ENCODE measurements at regions not wholly inside any gene's neighbourhood (a gene's known extent, or its start where the extent isn't known, plus 50 kb on each side); places are given as distances from the start of the nearest gene placed in this dataset.

DNA sequence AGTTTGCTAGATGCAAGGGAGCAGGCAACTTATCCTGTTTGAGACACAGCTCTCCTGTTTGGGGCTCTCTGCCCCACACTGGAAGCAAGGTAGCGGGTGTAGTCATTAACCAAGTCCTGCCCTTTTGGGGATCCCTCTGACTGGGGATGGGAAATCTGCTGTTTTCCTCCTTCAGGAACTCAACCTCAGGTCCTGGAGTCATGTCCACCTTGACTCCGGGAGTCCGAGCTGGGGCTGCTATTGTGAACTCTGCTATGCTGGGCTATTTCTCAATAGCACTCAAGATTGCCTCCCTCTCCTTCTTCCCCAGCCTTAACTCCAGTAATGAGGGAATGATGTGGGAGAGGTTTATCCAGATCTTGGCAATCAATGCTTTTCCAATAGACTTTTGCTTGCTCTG, 54.1 kb upstream of the CHD6 start:
- H3K27me3 Mint-ChIP-seq = peaks cover 21% of the 10 kb centered on the region
- no peaks in the 10 kb centered on the region for H3K36me3 Mint-ChIP-seq (ENCODE audit: low read depth)
- no peak overlapping the region for H3K4me3 Mint-ChIP-seq
- ATAC-seq (no peak), DNase-seq (no peak)
- intact Hi-C loops (cut with micrococcal nuclease) = no loop called here
- ChIA-PET CTCF (no interaction called here), POLR2A (no interaction called here)
- TF ChIP-seq, protein P1, sequence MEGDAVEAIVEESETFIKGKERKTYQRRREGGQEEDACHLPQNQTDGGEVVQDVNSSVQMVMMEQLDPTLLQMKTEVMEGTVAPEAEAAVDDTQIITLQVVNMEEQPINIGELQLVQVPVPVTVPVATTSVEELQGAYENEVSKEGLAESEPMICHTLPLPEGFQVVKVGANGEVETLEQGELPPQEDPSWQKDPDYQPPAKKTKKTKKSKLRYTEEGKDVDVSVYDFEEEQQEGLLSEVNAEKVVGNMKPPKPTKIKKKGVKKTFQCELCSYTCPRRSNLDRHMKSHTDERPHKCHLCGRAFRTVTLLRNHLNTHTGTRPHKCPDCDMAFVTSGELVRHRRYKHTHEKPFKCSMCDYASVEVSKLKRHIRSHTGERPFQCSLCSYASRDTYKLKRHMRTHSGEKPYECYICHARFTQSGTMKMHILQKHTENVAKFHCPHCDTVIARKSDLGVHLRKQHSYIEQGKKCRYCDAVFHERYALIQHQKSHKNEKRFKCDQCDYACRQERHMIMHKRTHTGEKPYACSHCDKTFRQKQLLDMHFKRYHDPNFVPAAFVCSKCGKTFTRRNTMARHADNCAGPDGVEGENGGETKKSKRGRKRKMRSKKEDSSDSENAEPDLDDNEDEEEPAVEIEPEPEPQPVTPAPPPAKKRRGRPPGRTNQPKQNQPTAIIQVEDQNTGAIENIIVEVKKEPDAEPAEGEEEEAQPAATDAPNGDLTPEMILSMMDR (IDR thresholded peaks at IDR 0.05) = no peak
- no peaks in the 10 kb centered on the region for H3K4me1 Mint-ChIP-seq (ENCODE audit: low read depth)
- H3K9me3 Mint-ChIP-seq = no peaks in the 10 kb centered on the region
- H3K27ac Mint-ChIP-seq = no peak overlapping the region

- no peak overlapping the region for H3K27ac Mint-ChIP-seq
- H3K4me3 Mint-ChIP-seq = no peak overlapping the region
- H3K4me1 Mint-ChIP-seq (ENCODE audit: low read depth) = no peaks in the 10 kb centered on the region
- ChIA-PET CTCF (no interaction called here), POLR2A (no interaction called here)
- ATAC-seq (no peak), DNase-seq (no peak)
- peaks cover 21% of the 10 kb centered on the region for H3K27me3 Mint-ChIP-seq
- H3K36me3 Mint-ChIP-seq (ENCODE audit: low read depth) = no peaks in the 10 kb centered on the region
- TF ChIP-seq, protein P1 (IDR thresholded peaks at IDR 0.05) = no peak
- H3K9me3 Mint-ChIP-seq = no peaks in the 10 kb centered on the region
- intact Hi-C loops (cut with micrococcal nuclease) = no loop called here
Measured at GRCh38 chr20:41671143-41671542, 53.0 kb upstream of the CHD6 start.

DNA sequence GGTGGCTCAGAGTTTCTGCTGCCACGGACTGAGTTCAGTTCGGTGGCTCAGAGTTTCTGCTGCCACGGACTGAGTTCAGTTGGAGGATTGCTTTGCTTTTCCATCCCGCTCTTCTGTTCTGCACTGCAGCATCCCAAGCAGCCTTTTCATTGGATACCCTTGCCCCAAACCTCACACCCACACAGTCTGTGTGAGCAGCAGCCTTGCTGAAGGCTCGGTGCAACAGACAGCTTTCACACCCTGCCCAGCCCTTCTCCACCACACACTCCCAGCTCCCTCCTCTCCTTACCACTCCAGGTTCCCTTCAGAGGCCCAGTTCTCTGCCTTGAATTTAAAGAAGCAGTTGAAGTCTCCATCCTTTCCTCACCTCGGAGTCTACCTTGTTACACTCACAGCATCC, 52.5 kb upstream of the CHD6 start:
- peaks cover 20% of the 10 kb centered on the region for H3K27me3 Mint-ChIP-seq
- CTCF ChIA-PET = no interaction called here
- no peak overlapping the region for H3K4me3 Mint-ChIP-seq
- H3K4me1 Mint-ChIP-seq (ENCODE audit: low read depth) = no peaks in the 10 kb centered on the region
- ATAC-seq (no peak), DNase-seq (no peak)
- no peaks in the 10 kb centered on the region for H3K36me3 Mint-ChIP-seq (ENCODE audit: low read depth)
- H3K9me3 Mint-ChIP-seq = no peaks in the 10 kb centered on the region
- intact Hi-C loops (cut with micrococcal nuclease) = no loop called here
- H3K27ac Mint-ChIP-seq = no peak overlapping the region
- POLR2A ChIA-PET = no interaction called here
- TF ChIP-seq, protein P1 (IDR thresholded peaks at IDR 0.05) = no peak

- no peaks in the 10 kb centered on the region for H3K4me1 Mint-ChIP-seq (ENCODE audit: low read depth)
Measured at GRCh38 chr20:41669708-41670263, 51.6 kb upstream of the CHD6 start.

DNA sequence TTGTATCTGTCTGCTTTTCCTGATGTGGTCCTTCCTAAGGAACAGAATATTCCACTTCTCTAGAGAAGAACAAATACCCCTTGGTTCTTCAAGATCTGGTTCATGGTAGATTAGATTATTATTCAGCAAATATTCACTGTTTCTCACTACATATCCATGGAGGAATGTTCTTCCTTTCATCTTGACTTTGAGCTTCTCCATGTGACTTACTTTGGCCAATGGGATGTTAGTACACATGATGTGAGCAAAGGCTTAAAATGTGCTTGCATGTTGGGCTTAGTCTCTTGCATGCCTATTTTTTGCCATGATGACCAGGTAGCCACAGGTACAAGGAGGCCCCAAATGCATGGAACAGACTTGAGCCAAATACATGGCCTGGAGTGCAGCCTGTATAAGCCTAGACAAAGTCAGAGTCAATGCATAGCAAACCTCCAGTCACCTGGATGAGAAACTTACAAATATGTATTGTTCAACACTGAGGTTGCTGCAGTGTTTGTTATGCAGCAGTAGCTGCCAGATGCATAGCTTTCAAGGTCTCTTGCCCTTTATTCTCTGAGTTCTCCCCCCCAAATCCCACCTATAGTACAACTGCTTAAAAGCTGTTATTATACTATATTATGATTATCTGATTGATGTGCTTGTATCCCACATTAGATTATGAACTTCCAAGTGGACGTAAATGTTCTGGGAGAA, 50.0 kb upstream of the CHD6 start:
- Mint-ChIP-seq H3K4me1 (ENCODE audit: low read depth) (no peaks in the 10 kb centered on the region), H3K9me3 (no peaks in the 10 kb centered on the region), H3K27me3 (peaks cover 23% of the 10 kb centered on the region), H3K27ac (no peak overlapping the region), H3K4me3 (no peak overlapping the region), H3K36me3 (ENCODE audit: low read depth) (no peaks in the 10 kb centered on the region)
- TF ChIP-seq, protein P1 (IDR thresholded peaks at IDR 0.05) = no peak
- CTCF ChIA-PET = interaction anchor here (0.8 kb wide), 1 partner anchor 29 kb away, joined by 3 read pairs; no protein-coding TSS in a partner anchor
- POLR2A ChIA-PET = no interaction called here
- intact Hi-C loops (cut with micrococcal nuclease) = loop anchor here (10.0 kb wide), 1 partner anchor 57 kb away; no protein-coding TSS in a partner anchor
- ATAC-seq (no peak), DNase-seq (no peak)

More at GRCh38 chr20:41669708-41670263, 51.6 kb upstream of the CHD6 start:
- Mint-ChIP-seq H3K27ac (no peak overlapping the region), H3K4me3 (no peak overlapping the region), H3K9me3 (no peaks in the 10 kb centered on the region), H3K36me3 (ENCODE audit: low read depth) (no peaks in the 10 kb centered on the region), H3K27me3 (peaks cover 19% of the 10 kb centered on the region)
- ATAC-seq = no peak
- ChIA-PET CTCF (no interaction called here), POLR2A (no interaction called here)
- no peak for DNase-seq
- TF ChIP-seq, protein P1 (IDR thresholded peaks at IDR 0.05) = no peak
- intact Hi-C loops (cut with micrococcal nuclease) = loop anchor here (10.0 kb wide), 1 partner anchor 55 kb away; no protein-coding TSS in a partner anchor
